Activated naive CD8-positive, alpha-beta T cell treated with anti-CD3 and anti-CD28 coated beads, Interleukin-2, amount 10 ng/mL, durations not matched to agents 7 days and 5 days (primary cell): ENCODE measurements at regions not wholly inside any gene's neighbourhood (a gene's known extent, or its start where the extent isn't known, plus 50 kb on each side); places are given as distances from the start of the nearest gene placed in this dataset.

Experiments
- ATAC-seq: fragments of 150-1000 bp; cut with Tn5 transposase; one replicate; pipeline ENCODE4 v1.10.0; 2021; ENCODE audit warnings: low read depth, moderate library complexity
- POLR2A ChIA-PET: fragments of 350-600 bp; sonication (Branson Sonifier 250); formaldehyde crosslinking; loops from one replicate; lab custom pipeline; 2021; ENCODE audit warnings: antibody characterized with exemption; lab: Charles Lee
- DNase-seq: peaks from one replicate; pipeline ENCODE4 v3.0.0; 2021
- H3K27ac Mint-ChIP-seq: one replicate; pipeline ENCODE4 v1.8.0; 2022; ENCODE audit warnings: mild to moderate bottlenecking, mixed read lengths
- H3K27me3 Mint-ChIP-seq: one replicate; pipeline ENCODE4 v1.8.0; 2022; ENCODE audit warnings: mild to moderate bottlenecking, moderate library complexity, mixed read lengths
- H3K36me3 Mint-ChIP-seq: one replicate; pipeline ENCODE4 v1.8.0; 2021; ENCODE audit warnings: mild to moderate bottlenecking, mixed read lengths
- H3K4me1 Mint-ChIP-seq: one replicate; pipeline ENCODE4 v1.8.0; 2021; ENCODE audit warnings: mixed read lengths
- H3K4me3 Mint-ChIP-seq: one replicate; pipeline ENCODE4 v1.8.0; 2022; ENCODE audit warnings: mild to moderate bottlenecking, moderate library complexity, mixed read lengths
- H3K9me3 Mint-ChIP-seq: one replicate; pipeline ENCODE4 v1.8.0; 2021; ENCODE audit warnings: mixed read lengths

GRCh38 chr20:53688085-53688484 lies 94.4 kb upstream of the ZNF217 start:
- H3K9me3 Mint-ChIP-seq = no peaks in the 10 kb centered on the region
- H3K4me3 Mint-ChIP-seq = no peak overlapping the region
- peak overlapping the region; percentile 67 for H3K27ac Mint-ChIP-seq
- peaks cover 48% of the 10 kb centered on the region for H3K4me1 Mint-ChIP-seq
- POLR2A ChIA-PET = interaction anchor here (0.5 to 1.3 kb wide), 5 partner anchors 9 to 144 kb away, joined by 3 to 9 read pairs (median 5); no protein-coding TSS in a partner anchor
- H3K27me3 Mint-ChIP-seq = no peaks in the 10 kb centered on the region
- ATAC-seq (no peak), DNase-seq (no peak)
- no peaks in the 10 kb centered on the region for H3K36me3 Mint-ChIP-seq

- Mint-ChIP-seq H3K27me3 (no peaks in the 10 kb centered on the region), H3K27ac (peak overlapping the region; percentile 96), H3K4me1 (peaks cover 33% of the 10 kb centered on the region), H3K36me3 (no peaks in the 10 kb centered on the region), H3K4me3 (peak overlapping the region; percentile 70), H3K9me3 (no peaks in the 10 kb centered on the region)
- DNase-seq (no peak), ATAC-seq (no peak)
- POLR2A ChIA-PET = interaction anchor here (0.6 to 2.6 kb wide), 14 partner anchors 10 to 230 kb away, joined by 3 to 20 read pairs (median 5); partner anchors contain the start of gene ZNF217
Observed at GRCh38 chr20:53685070-53685595, 91.5 kb upstream of the ZNF217 start.

- ATAC-seq = no peak
- Mint-ChIP-seq H3K27me3 (no peaks in the 10 kb centered on the region), H3K4me1 (peaks cover 42% of the 10 kb centered on the region), H3K4me3 (no peak overlapping the region), H3K36me3 (no peaks in the 10 kb centered on the region), H3K9me3 (no peaks in the 10 kb centered on the region), H3K27ac (no peak overlapping the region)
- DNase-seq = no peak
- POLR2A ChIA-PET = interaction anchor here (1.5 kb wide), 1 partner anchor 89 kb away, joined by 3 read pairs; no protein-coding TSS in a partner anchor
Observed at GRCh38 chr20:53683506-53683905, 89.9 kb upstream of the ZNF217 start.

GRCh38 chr20:53681352-53682212 lies 87.9 kb upstream of the ZNF217 start:
- H3K9me3 Mint-ChIP-seq = no peaks in the 10 kb centered on the region
- POLR2A ChIA-PET = interaction anchor here (0.6 to 1.2 kb wide), 3 partner anchors 17 to 226 kb away, joined by 3 to 4 read pairs (median 3); no protein-coding TSS in a partner anchor
- H3K4me3 Mint-ChIP-seq = no peak overlapping the region
- H3K27me3 Mint-ChIP-seq = no peaks in the 10 kb centered on the region
- H3K4me1 Mint-ChIP-seq = peaks cover 46% of the 10 kb centered on the region
- DNase-seq (no peak), ATAC-seq (no peak)
- no peaks in the 10 kb centered on the region for H3K36me3 Mint-ChIP-seq
- no peak overlapping the region for H3K27ac Mint-ChIP-seq

GRCh38 chr20:53679597-53680309 lies 86.1 kb upstream of the ZNF217 start:
- peak overlapping the region; percentile 55 for H3K4me3 Mint-ChIP-seq
- H3K36me3 Mint-ChIP-seq = no peaks in the 10 kb centered on the region
- POLR2A ChIA-PET = interaction anchor here (1.0 to 1.4 kb wide), 4 partner anchors 11 to 71 kb away, joined by 3 to 5 read pairs (median 4); no protein-coding TSS in a partner anchor

GRCh38 chr20:53678990-53679596 lies 85.5 kb upstream of the ZNF217 start:
- H3K27me3 Mint-ChIP-seq = no peaks in the 10 kb centered on the region
- H3K36me3 Mint-ChIP-seq = no peaks in the 10 kb centered on the region

More at GRCh38 chr20:53679597-53680309, 86.1 kb upstream of the ZNF217 start:
- DNase-seq (peak; percentile 21), ATAC-seq (no peak)
- peak overlapping the region; percentile 83 for H3K27ac Mint-ChIP-seq
- H3K9me3 Mint-ChIP-seq = no peaks in the 10 kb centered on the region
- no peaks in the 10 kb centered on the region for H3K27me3 Mint-ChIP-seq
- peaks cover 30% of the 10 kb centered on the region for H3K4me1 Mint-ChIP-seq

GRCh38 chr20:53678315-53678989 lies 84.8 kb upstream of the ZNF217 start:
- H3K36me3 Mint-ChIP-seq = no peaks in the 10 kb centered on the region
- no peaks in the 10 kb centered on the region for H3K9me3 Mint-ChIP-seq
- ATAC-seq (no peak), DNase-seq (no peak)
- H3K4me3 Mint-ChIP-seq = peak overlapping the region; percentile 78
- H3K4me1 Mint-ChIP-seq = peaks cover 29% of the 10 kb centered on the region
- no peaks in the 10 kb centered on the region for H3K27me3 Mint-ChIP-seq
- H3K27ac Mint-ChIP-seq = peak overlapping the region; percentile 93
- POLR2A ChIA-PET = interaction anchor here (0.9 to 1.9 kb wide), 6 partner anchors 12 to 73 kb away, joined by 3 to 7 read pairs (median 4); no protein-coding TSS in a partner anchor

More at GRCh38 chr20:53678990-53679596, 85.5 kb upstream of the ZNF217 start:
- Mint-ChIP-seq H3K4me3 (peak overlapping the region; percentile 78), H3K27ac (peak overlapping the region; percentile 93), H3K9me3 (no peaks in the 10 kb centered on the region), H3K4me1 (peaks cover 29% of the 10 kb centered on the region)
- ATAC-seq = no peak
- DNase-seq = no peak
- POLR2A ChIA-PET = interaction anchor here (0.9 to 1.9 kb wide), 7 partner anchors 11 to 72 kb away, joined by 3 to 7 read pairs (median 4); no protein-coding TSS in a partner anchor

GRCh38 chr20:53677447-53678314 lies 84.0 kb upstream of the ZNF217 start:
- POLR2A ChIA-PET = interaction anchor here (0.7 to 1.9 kb wide), 8 partner anchors 13 to 218 kb away, joined by 3 to 7 read pairs (median 4); partner anchors contain the start of gene ZNF217

GRCh38 chr20:53676987-53677386 lies 83.3 kb upstream of the ZNF217 start:
- Mint-ChIP-seq H3K36me3 (no peaks in the 10 kb centered on the region), H3K4me1 (peaks cover 29% of the 10 kb centered on the region), H3K27ac (no peak overlapping the region), H3K4me3 (no peak overlapping the region), H3K27me3 (no peaks in the 10 kb centered on the region), H3K9me3 (no peaks in the 10 kb centered on the region)
- DNase-seq (no peak), ATAC-seq (no peak)
- POLR2A ChIA-PET = interaction anchor here (0.7 to 1.9 kb wide), 5 partner anchors 13 to 219 kb away, joined by 3 to 7 read pairs (median 5); partner anchors contain the start of gene ZNF217

More at GRCh38 chr20:53677447-53678314, 84.0 kb upstream of the ZNF217 start:
- ATAC-seq (peak; percentile 80), DNase-seq (peak; percentile 33)
- H3K9me3 Mint-ChIP-seq = no peaks in the 10 kb centered on the region
- H3K27me3 Mint-ChIP-seq = no peaks in the 10 kb centered on the region
- H3K4me1 Mint-ChIP-seq = peaks cover 29% of the 10 kb centered on the region
- H3K4me3 Mint-ChIP-seq = peak overlapping the region; percentile 78
- H3K36me3 Mint-ChIP-seq = no peaks in the 10 kb centered on the region
- H3K27ac Mint-ChIP-seq = peak overlapping the region; percentile 93

- POLR2A ChIA-PET = interaction anchor here (1.0 kb wide), 1 partner anchor 14 kb away, joined by 3 read pairs; no protein-coding TSS in a partner anchor
- no peak for ATAC-seq
- Mint-ChIP-seq H3K9me3 (no peaks in the 10 kb centered on the region), H3K4me1 (peaks cover 29% of the 10 kb centered on the region), H3K27ac (no peak overlapping the region), H3K4me3 (no peak overlapping the region), H3K27me3 (no peaks in the 10 kb centered on the region), H3K36me3 (no peaks in the 10 kb centered on the region)
- no peak for DNase-seq
Observed at GRCh38 chr20:53676519-53676822, 82.8 kb upstream of the ZNF217 start.

GRCh38 chr20:53672484-53673129 lies 79.0 kb upstream of the ZNF217 start:
- no peaks in the 10 kb centered on the region for H3K27me3 Mint-ChIP-seq
- H3K4me1 Mint-ChIP-seq = peaks cover 4% of the 10 kb centered on the region
- H3K36me3 Mint-ChIP-seq = no peaks in the 10 kb centered on the region
- ATAC-seq = no peak
- POLR2A ChIA-PET = interaction anchor here (0.7 to 1.2 kb wide), 2 partner anchors 12 to 76 kb away, joined by 3 to 7 read pairs; no protein-coding TSS in a partner anchor
- H3K27ac Mint-ChIP-seq = no peak overlapping the region
- DNase-seq = no peak
- H3K4me3 Mint-ChIP-seq = no peak overlapping the region
- peaks cover 2% of the 10 kb centered on the region for H3K9me3 Mint-ChIP-seq
